HG03439 (cell line): ENCODE measurements at regions not wholly inside any gene's neighbourhood (a gene's known extent, or its start where the extent isn't known, plus 50 kb on each side); places are given as distances from the start of the nearest gene placed in this dataset.
"Not testable (repeated sequence)": the region's sequence is repeated elsewhere in the genome, so short reads cannot be mapped to it uniquely, and the experiment has no call there.

Experiments used
- ATAC-seq: cut with Tn5 transposase; IDR thresholded peaks from one replicate; pipeline ENCODE4 v1.9.1; 2021; ENCODE audit warnings: mild to moderate bottlenecking, moderate library complexity; ENCODE audit not compliant: unreplicated experiment

DNA sequence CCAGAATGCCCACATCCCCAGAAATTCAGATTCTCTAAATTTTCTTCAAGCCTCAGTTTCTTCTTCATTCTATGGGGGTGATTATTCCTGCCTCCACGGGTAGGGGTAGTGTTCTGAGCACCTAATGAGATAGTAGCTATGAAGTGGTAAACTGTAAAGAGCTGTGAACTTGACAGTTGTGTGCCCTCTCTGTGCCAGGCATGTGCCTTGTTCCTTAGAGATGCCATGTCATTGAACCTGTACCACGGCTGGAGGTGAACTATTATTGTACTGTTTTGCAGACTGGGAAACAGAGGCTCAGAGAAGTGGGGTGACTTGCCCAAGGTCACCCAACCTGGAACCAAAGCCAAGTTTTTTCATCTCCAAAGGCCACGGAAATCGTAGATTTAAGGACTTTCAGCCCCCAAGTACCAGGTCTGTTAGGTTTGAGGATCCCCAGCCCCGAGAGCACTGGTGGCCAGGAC, 67.7 kb upstream of the SIRPA start:
- no peak for ATAC-seq

DNA sequence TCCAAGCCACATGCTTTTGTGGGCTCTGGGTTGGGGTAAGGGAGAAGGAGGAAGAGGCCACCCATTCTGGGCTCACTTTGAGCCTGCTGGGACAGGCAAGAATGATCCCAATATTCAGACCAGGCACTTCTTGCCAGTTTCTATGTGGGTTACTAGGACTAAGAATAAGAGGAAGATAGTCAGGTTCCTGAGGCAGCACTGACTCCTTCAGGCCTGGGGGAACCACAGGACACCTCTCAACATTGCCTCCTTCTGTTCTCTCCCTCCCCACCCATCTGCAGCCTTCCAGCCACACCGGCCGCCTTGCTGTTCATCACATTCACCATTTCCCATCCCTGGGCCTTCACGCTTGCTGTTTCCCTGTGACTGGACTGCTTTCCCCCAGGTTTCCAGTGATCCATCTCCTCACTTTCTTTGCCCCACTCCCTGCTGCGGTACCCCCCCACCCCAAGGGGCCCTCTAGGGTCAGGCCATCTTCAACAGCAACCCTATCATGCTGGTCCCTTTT, 69.2 kb upstream of the SIRPA start:
- ATAC-seq: no peak

DNA sequence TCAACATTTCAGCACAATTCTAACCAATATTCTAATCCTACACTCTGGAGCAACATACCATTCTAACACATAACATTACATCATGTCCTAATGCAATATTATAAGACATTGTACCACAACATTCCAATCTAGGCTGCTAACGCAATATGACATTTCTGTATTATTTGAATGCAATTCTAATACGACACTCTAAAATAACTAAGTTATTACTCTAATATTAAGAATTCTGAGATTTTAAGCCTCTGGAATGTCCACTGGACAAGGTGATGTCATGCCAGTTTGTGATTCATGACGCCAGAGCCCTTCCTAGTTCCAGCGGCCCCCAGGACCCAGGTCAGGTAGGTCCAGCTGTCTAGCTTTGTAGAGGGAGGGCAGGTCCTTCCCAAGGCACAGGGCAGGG, 69.7 kb upstream of the SIRPA start:
- no peak for ATAC-seq

DNA sequence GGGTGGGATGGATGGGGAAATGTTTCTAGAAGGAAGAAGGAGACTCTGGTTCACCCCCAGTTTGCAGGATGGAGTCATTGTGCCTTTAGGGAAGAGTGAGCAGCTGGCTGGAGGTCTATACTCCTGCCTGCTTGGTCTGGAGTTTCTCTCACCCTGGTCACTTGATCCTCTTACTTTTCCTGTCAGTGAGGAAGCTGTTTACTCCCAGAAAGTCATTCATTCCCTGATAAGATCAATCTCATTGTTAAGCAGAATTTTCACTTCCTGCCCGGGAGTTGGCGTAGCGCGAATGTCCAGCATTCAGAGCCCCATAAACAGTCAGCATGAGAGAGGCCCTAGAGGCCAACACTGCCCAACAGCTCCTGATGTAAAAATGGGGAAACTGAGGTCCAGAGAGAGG, 70.4 kb upstream of the SIRPA start:
- ATAC-seq: no peak

DNA sequence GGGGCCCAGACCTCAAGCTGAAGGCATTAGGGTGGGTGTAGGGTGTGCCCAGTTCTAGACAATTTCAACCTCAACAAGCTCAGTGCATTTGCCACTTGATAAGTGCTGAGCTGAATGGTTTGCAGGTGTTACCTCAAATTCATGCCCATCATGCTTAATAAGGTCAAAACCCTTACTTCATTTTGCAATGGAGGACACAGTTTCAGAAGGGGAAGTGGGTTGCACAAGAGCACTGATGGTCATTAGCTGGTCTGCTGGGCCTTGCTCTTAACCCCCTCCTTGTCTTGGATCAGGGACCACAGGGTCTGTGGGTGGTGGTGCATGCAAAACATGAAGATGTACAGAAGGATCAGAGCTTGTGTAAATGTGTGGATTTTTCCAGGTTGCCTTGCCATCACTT, 71.0 kb upstream of the SIRPA start:
- ATAC-seq: no peak

DNA sequence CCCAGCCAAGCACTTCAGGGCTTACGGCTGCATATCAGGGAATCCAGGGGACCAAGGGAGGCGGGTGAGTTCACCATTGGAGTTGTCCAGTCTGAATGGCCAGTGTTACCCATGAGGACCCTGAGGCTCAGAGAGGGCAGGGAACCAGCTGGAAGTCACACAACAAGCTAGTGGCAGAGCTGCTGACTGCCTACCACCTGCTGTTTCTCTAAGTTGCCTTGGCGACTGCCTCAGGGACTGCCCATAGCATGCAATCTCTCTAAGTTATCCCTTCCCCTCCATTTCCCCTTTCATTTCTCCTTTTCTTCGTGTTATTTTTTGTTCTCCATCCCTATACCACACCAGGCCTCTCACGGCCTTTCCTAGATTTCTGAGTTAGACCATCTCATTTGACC, 71.8 kb upstream of the SIRPA start:
- ATAC-seq: no peak

DNA sequence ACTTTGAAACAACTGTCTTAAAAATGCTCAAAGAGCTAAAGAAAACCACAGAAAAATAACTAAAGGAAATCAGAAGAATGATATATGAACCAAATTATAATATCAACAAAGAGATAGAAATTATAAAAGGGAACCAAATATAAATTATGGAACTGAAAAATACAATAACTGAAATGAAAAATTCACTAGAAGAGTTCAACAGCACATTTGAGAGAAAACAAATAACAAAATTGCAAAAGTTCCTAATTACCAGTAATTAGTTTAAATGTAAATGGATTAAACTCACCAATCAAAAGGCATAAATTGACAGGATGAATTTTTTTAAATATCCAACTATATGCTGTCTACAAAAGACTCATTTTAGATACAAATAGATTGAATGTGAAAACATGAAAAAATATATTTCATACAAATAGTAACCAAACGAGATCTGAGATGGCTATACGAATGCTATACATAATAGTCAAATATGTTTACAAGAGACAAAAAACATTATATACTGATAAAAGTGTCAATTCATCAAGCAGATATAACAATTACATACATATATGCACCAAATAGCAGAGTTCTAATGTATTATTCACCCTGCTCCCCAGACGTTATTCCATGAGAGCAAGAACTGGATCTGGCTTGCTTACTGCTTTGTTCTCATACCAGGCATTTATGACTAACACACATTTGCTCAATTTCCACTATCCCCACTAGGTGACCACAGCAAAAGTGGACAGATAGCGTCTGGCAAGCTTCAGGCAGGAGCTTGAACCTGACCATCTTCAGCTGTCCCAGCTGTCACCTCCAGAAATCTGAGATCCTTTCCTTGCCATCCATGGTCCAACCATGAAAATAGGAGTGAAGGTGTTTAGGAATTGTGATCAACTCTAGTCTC, 72.4 kb upstream of the SIRPA start:
- no peak for ATAC-seq

DNA sequence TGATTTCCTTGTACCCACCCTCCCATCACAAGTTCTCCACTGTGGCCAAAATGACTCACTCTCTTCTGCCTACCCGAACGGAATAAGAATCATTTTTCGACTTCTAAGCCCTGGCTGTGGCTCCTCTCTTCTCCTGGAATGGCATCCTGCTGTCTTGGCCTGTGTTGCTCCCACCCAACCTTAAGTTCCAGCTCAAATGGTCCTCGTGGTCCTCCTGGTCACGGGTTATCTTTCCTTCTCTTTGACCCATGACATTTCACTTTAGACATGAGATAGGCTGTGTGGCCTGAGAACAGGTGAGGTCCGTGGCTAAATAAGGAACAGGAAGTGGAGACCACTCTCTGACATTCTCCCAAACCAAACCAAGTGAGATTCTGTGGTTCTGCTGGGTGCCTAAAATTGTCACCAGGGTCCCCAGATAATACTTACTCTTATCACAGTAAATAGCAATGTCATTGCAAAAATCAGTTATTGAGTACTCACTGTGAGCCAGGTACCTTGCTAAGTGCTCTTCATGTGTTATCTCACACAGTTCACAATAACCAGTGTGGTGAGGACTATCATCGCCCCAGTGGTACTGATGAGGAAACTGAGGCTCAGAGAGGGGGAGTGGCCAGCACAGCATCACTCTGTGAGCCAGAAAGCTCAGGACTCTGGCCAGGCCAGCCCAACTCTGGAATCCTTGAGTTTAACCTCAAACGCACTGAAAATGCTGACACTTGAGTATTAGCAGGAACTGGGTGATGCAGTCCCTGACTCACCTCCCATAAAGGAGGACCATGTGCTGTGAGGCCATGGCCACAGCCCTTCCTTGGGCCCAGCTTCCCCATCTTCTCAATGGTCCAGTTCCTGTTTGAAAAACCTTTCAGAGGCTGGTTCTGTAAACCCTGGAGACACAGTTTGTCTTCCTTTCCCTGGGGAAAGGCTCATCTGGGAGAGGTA, 74.8 kb upstream of the SIRPA start:
- no peak for ATAC-seq

DNA sequence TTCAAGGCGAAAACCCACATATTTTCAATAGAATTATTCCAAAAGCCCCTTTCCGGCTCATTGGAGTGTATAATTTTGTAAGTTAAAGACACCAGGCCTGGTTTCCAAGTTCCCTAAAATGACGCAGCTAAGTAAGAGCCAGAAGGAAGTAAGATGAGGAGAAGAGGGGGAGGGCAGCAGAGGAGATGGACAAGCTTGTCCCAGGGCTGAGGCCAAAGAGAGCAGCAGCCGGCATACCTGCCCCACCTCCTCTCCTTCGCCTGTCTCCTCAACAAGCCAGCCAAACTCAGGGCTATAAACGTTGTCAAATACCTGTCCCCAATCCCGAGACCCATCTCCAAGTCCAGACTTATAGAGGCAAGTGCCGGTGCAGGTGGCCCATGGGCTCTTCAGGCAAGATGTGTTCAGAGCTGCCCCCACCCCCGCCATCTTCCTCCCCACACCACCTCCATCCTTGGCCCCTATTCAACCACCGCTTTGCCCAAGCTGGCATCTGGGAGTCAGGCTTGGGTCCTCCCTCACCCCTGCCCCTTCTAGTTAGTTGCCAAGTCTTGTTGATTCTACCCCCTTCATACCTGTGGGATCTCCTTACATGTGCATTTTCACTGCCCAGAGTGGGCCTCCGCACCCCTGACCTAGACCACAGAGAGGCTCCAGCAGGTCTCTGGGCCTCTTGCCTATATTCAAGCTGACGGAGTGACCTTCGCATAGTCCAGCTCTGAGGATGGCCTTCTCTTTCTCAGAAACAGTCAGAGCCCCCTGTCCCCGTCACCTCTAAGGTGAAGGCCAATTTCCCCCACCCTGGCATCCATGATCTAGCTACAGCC, 75.7 kb upstream of the SIRPA start:
- no peak for ATAC-seq

DNA sequence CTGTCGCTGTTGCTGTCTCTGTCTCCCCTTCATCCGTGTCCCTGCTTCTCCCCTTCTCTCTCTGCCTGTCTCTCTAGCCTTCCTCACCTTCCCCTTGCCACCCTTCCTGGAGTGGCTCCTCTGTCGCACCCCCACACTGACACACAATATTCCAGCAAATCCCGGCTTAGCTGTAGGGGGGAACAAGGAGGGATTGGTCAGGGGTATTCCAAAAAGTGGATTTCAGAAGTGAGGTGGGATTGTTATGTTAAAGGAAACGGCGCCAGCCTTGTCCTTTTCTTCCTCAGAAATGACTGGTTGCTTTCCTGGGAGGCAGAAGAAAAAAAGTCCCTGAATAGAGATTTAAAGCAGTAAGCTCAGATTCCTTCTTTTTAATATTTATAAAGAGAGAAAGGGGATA, 76.3 kb upstream of the SIRPA start:
- no peak for ATAC-seq

DNA sequence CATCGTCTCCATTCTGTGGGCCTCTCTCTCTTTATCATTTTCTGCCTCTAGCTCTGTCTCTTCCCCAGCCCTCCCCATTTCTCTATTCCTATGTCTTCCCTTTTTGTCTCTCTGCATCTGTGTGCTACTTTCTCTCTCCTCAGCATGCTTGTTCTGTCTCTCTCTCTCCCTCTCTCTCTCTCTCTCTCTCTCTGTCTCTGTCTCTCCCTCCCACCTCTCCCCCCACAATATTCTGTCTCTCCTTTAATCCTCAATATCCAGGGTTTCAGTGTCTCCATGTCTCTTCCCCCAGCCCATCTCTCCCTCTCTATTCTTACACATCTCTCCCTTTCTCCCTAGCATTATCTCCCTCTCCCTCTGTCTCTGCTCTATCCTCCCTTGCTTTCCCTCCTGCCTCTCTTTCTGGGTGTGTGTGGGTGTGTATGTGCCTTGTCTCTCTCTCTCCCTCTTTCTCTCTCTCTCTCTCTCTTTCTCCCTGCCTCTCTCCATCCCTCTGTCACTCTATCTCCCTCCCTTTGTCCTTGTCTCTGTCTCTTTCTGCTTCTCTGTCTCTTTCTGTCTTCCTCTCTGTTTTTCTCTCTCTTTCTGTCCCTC, 76.9 kb upstream of the SIRPA start:
- ATAC-seq: no peak

DNA sequence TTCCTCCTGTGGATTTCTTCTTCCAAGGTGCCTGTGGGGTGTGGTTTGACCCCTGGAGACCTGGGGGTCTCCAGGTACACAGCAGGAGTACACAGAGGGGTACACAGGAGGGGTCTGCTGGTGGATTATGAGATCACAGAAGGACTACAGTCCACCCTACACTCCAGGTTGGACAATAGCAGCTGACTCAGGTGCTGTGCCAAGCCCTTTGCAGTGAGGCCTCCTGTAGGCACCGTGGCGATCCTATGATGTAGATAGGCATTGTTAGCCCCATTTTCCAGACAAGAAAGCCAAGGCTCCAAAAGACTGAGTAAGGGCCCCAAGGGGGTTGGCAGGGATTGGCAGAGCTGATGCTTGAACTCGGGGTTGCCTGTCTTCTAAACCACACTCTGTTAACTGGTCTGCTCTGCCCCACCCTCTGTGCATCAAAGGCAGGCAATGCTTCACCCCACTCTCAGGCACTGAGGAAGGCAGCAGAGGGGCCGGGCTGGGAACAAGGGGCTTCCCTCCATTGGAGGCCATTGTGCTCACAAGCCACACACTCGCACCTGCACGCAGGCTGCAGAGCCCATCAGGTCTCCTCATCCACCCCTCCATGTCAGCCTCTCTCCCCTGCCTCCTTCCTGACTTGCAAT, 77.5 kb upstream of the SIRPA start:
- no peak for ATAC-seq

DNA sequence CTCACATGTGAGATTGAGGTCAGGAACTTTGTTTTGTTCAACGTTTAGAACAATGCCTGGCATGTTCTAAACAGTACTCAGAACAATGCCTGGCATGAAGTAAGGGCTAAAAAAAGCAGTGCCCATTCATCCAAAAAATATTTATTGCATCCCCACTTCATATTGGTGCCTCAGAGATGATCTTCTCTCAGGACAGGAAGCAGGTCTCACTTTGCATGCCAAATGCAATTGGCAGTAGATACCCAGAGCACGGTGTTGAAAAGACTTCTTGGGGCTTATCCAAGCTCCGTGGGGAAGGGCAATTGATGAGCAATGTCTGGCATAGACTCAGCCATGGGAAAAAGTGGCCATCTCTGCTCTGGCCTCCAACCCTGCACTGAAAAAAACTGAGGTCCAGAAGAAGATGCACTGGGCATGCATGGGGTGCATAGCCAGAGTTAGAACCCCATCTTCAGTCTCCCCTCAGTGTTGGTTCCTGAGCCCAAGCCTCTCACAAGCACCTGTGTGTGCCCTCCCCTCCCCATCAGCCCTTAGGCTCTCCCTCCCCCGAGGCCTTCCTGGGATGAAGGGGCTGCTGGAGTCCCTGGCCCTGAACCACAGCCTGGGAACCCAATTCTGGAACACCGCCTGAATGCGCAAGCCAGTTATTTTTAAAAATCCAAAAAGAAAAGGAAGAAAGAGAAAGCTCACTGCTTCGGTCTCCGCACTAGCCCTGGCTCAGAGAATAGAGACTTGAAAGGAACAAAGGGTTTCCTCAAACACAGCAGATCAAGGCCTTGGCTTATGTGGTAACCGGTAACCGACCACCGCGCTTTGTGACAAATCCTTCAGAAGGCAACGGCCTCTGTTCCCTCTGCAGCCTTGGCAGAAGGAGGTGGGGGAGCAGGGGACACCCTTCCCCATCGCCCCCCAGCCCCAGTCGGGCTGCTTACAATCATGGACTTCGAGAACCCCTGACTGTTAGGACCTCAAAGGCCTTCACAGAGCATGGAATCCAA, 78.5 kb upstream of the SIRPA start:
- no peak for ATAC-seq

DNA sequence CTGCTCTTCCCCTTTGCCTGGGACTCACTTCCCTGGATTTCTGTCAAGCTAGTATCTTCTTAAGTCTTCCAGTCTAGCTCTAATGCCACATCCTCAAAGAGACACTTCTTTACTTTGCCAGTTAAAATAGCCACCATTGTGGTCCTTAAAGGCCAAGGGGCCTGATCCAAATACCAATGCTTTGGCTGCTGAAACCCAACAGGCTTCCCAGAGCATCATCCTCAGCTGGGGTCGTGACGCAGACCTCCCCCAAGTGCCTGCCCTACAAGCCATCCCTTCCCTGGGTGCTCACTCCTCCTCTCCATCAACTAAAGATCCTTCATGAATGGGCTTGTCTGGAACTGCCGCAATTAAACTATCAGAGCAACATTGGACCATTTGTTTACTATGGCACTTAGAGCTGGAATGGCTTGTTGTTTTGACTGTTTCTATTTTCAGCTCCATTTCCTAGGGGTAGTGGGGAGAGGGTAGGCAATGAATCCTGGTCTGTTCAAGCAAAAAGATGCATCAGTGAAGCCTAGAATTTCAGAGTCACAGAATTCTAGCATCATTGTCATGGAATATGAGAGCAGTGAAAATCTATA, 79.6 kb upstream of the SIRPA start:
- ATAC-seq: no peak

DNA sequence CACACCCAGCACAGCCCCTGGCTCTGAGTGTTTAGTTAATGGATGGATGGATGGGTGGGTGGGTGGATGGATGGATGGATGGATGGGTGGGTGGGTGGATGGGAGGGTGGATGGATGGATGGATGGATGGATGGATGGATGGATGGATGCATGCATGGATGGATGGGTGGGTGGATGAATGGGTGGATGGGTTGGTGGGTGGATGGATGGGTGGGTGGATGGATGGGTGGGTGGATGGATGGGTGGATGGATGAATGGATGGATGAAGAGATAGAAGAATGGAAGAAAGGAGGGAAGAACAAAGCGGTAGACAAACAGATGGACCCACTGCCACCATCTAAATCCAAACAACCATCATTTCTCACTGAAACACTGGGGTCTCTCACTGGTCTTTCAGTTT, 80.3 kb upstream of the SIRPA start:
- not testable (repeated sequence) for ATAC-seq

DNA sequence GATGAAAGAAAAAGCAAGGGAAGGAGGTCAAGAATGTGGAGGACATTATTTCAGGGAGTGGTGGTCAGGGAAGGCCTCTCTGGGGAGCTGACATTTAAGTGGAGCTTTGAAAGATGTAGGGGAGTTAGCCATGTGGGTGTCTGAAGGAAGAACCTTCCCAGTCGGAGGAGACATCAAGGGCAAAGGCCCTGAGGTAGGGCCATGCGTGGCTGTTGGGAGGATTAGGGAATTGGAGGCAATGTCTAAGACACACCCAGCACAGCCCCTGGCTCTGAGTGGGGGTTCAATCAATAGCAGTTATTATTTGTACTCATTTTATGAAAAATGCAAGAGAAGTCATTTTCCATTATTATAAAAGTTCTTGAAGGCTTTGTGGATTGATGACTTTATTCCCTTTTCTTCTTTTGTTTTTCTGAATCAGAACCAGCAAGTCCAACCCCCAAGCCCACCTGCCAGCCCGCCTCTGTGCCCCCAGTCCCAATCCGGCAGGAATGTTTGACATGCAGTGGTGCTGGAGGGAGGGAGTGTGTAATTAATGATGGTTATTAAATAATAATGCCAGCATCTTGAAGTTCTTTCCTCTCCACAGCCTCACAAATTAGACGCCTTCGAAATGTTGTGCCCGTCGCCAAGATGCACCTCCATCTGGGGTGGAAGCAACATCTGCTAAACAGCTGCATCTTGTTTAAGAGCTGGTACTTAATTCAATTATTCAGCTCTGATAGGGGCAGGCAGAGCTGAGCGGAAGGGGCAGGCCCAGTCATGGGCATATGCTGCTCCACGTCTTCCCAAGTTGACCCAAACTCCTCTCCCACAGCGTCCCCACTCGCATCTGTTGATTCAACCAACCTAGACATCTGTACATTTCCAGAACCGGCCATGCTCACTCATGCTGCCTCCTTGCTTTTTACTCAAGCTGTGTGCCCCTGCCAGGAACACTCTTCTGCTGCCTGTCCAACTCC, 81.3 kb upstream of the SIRPA start:
- ATAC-seq: no peak

DNA sequence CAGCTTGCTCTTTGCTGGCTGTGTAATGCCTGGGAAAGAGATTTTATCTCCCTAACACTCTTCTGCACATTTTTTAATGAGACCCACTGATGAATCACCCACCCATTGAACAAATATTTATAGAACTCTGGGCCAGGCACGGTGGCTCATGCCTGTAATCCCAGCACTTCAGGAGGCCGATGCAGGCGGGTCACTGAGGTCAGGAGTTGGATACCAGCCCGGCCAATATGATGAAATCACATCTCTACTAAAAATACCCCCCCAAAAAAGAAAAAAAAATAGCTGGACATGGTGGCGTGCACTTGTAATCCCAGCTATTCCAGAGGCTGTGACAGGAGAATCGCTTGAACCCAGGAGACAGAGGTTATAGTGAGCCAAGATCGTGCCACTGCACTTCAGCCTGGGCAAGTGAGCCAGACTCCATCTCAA, 82.1 kb upstream of the SIRPA start:
- no peak for ATAC-seq
